Right ventricle myocardium superior (tissue), 1 donor: ENCODE measurements at regions not wholly inside any gene's neighbourhood (a gene's known extent, or its start where the extent isn't known, plus 50 kb on each side); places are given as distances from the start of the nearest gene placed in this dataset.

Experiments used
- ATAC-seq: fragments of 200-7000 bp; cut with Tn5 transposase; one replicate; pipeline ENCODE4 v1.9.1; 2020; ENCODE audit warnings: mild to moderate bottlenecking; ENCODE audit not compliant: poor library complexity
- DNase-seq: peaks from one replicate; pipeline ENCODE4 v3.0.0-alpha.2; 2020
- intact Hi-C: fragments of 100-400 bp; cut with DNase I; formaldehyde crosslinking; loops from one replicate; pipeline ENCODE4 v1.11.2; 2022
- donor health status: DM: no; HTN: yes; CAD: no; lungs with severe emphysema.

DNA sequence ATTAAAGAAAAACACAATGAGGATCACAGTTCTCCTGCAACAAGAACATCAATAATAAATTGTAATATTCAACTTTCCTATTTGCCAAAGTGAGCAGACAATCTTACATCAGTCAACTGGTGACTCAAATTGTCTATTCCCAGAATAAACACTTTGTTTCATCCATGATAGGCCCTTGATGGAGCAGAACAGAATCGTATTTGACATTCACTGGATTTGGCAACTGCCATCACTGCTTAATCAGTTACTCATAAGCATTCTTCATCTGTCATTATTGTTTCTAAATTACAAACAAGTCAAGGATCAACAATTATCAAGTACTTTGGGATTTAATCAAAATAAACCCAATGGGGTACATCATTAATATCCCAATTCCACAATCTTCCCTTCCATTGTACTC lies 398.4 kb downstream of the GABRG2 start:
- DNase-seq (no peak), ATAC-seq (no peak)
- intact Hi-C loops, result no loop called here

DNA sequence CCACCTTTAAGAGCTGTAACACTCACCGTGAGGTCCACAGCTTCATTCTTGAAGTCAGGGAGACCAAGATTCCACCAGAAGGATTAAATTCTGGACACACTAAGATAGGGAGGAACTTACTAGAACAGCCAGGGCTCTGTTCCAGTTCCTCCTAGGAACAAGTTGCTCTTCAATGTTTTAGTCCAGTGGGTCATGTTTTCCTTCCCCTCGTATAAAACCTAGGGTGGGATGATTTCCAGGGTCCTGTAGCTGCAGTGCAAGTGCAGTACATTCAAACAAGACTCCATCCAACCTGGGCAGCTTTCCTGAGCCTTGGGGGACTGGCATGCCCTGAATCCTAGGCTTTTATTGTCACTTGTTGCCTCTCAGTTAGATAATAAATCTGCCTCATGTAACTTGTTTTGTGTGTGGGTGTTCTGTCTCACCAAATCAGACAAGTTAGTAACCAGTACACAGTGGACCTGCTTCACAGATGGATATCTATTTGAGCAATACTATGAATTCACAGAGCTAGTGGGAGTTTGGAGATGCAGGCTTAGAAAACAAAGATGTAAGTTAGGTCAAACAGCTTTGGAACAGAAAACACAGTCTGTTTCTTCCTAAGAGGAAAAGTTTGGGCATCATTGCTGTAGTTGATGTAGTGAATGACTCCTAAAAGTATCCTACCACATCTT lies 405.6 kb downstream of the GABRG2 start:
- no peak for DNase-seq
- intact Hi-C loops, result no loop called here
- no peak for ATAC-seq

DNA sequence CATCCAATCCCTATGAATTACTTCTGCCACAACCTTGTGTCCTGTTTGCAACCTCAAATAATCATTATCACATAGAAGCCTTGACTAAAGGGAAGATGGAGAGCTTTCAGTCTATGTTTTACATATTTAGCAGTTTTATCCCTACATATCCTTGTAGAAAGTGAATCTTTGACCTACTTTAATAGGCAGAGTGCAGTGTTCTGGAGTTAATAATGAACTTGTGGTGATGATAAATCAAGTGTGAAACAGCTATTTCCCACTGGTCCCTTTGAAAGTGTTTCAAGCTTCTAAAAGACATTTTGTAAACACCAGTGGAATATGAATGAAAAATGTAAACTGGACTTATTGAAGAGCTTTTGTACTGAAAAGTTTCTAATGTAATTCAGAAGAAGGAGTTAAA lies 406.7 kb downstream of the GABRG2 start:
- intact Hi-C loops, result no loop called here
- ATAC-seq (no peak), DNase-seq (no peak)

- intact Hi-C loops, result no loop called here
Measured at GRCh38 chr5:162484095-162484494, 416.5 kb downstream of the GABRG2 start.

DNA sequence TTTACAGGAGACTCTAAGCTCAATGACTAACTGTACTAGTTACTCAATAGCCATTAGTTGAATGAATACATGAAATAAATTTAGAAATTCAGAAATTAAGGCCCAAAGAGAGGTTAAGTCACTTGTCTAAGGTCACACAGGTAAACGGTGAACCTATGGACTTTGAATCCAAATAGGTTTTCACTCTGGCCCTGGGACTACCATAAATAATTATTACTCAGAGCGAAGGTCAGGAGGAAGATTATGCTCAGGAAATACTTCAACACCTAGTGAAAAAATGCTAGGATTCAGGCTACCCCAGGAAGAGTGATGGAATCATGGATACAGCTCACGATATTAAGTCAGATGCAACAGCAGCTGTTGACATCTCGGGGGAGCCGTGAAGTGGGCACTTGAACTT lies 417.4 kb downstream of the GABRG2 start:
- DNase-seq (no peak), ATAC-seq (no peak)
- intact Hi-C loops, result no loop called here

More at GRCh38 chr5:162484095-162484494, 416.5 kb downstream of the GABRG2 start:
- DNase-seq, result no peak
- no peak for ATAC-seq

DNA sequence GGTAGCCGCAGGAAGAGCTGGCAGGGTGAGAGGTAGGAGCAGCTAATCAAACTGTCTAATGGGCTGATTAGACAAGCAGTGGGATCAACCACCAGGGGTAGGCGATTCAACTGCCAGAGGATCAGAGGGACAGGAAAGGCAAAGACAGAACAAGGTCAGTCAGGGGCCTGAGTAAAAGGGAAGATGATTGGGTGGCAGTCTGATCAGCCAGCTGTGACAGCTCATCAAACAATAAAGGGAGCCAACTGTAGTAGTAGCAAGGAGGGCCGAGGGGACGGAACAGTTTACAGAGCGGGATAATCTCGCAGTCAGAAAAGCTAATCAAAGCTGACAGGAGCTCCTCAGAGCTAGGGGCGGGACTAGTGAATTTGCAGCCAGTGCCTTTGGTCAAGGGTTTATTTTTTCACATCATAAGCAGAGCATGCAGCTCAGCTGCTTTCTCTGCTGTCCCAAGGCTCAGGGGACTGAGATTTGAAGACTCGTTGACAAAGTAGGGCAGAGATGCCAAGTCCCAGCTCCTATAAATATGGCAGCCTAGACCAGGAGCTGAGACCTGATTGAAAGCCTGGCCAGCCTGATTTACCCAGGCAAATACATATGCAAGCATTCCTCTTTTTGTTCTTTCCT lies 418.2 kb downstream of the GABRG2 start:
- intact Hi-C loops, result no loop called here
- ATAC-seq (no peak), DNase-seq (no peak)

- DNase-seq (no peak), ATAC-seq (no peak)
- intact Hi-C loops, result no loop called here
Measured at GRCh38 chr5:162487528-162488525, 420.3 kb downstream of the GABRG2 start.

DNA sequence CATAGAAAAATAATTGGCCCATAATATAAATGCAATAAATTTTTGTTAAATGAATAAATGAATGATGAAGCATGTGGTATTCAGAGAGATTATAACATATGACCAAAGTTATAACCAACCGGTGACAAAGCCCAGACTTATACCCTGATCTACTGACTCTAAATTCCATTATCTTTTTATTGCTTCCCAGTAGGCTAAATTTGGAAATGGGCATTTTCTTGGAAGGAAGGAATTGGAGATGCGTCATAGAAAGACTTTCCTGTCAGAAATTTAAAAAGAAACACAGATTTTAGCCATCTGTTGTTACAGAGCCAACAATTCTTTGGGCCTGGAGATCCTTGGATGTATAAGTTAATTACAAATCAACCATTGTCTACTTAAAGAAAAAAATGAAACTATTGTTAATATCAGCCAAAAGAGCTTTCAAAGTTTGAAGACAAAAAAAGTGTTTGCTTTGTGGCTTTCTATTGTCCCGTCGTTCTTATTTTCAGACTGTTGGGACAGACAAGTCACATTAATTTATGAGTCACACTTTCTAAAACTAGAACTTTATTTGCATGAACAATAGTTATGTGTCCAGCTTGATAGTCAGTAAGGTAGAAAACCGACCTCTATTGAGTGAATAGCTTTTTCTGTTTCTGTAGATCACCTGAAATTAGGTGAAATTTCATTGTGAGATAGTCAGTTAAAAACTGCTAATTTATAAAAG lies 428.7 kb downstream of the GABRG2 start:
- no peak for DNase-seq
- intact Hi-C loops, result no loop called here
- no peak for ATAC-seq

DNA sequence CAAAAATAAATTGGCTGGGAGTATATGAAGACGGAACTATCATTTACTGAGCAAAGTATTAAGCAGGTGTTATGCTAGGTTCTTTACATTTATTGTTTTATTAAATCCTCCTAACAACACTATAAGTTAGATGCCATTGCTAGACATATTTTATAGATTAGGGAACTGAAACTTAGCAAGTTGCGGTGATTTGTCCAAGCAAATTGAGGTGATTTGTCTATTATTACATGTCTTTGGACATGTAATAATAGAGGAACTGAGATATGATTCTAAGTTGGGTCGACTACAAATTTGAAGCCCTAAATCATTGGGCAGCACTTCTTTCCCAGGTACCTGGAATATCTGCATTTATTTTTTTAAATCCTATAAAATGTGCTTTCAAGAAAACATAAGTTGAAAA lies 429.9 kb downstream of the GABRG2 start:
- intact Hi-C loops, result no loop called here
- DNase-seq (no peak), ATAC-seq (no peak)

- intact Hi-C loops, result no loop called here
- ATAC-seq, result no peak
- no peak for DNase-seq
Measured at GRCh38 chr5:162502780-162503179, 435.2 kb downstream of the GABRG2 start.

GRCh38 chr5:162503796-162504195 lies 436.2 kb downstream of the GABRG2 start:
- no peak for DNase-seq
- ATAC-seq, result no peak
- intact Hi-C loops, result no loop called here

GRCh38 chr5:162512935-162513565 lies 445.5 kb downstream of the GABRG2 start:
- intact Hi-C loops, result no loop called here
- DNase-seq, result no peak
- no peak for ATAC-seq

GRCh38 chr5:162514116-162514515 lies 446.5 kb downstream of the GABRG2 start:
- no peak for ATAC-seq
- intact Hi-C loops, result no loop called here
- no peak for DNase-seq

- intact Hi-C loops, result no loop called here
- ATAC-seq (no peak), DNase-seq (no peak)
Measured at GRCh38 chr5:162520878-162521277, 453.3 kb downstream of the GABRG2 start.

DNA sequence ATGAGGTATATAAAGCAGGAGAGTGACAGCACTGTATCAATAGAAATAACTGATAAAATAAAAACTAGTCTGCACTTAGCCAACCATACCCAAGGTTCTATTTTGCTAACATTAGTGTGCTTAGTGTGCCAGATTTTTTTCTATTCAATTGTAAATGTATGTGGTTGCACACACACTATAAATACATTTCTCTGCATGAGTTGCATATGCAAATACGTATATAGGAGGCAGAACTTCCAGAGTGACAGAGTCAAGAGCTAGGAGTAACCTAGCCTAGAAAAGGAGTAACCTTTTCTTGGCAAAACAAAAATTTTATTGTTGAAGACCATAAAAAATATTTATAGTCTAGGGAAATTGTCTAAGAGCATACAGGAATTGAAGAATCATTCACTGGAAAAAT lies 461.6 kb downstream of the GABRG2 start:
- ATAC-seq (no peak), DNase-seq (no peak)

GRCh38 chr5:162529886-162530285 lies 462.3 kb downstream of the GABRG2 start:
- DNase-seq, result no peak
- ATAC-seq, result no peak
- intact Hi-C loops, result no loop called here

More for the DNA sequence above, 461.6 kb downstream of the GABRG2 start:
- intact Hi-C loops, result no loop called here

DNA sequence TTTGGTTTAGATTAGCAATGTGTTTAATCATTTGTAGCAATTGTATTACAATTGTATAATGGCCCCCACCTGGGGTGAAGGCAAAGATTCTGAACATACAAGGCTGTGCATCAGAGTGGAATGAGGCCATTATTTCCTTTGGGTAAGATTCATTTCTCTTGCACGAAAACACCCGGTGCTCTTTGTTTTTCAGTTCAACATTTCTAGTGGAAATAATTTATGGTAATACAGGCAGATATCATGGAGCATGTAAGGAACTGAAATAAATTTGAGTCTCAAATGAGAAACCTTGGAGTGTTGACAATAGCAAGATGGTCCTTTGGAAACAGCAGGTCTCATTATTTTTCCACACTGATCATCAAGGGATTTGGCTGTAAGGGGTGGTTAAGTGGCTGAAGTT lies 475.9 kb downstream of the GABRG2 start:
- intact Hi-C loops, result no loop called here
- no peak for DNase-seq
- ATAC-seq, result no peak

DNA sequence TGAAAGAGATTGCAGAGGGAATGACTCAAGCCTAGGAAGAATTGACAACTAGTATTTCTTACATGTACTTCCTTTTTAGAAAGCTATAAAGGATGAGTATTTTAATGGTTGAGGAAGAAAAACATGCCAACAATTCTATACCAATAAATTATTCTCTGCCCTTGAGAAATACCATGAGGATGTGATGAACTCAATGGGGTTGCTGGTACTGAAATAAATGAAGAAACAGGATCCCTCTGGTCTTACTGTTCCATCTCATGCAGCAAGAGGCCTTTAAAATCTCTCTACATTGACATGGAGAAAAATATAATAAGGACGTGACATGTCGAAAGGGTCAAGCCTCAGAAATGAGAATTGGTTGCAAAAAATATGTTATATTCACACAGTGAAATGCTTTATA lies 477.3 kb downstream of the GABRG2 start:
- intact Hi-C loops, result no loop called here
- DNase-seq (no peak), ATAC-seq (no peak)

GRCh38 chr5:162550236-162550635 lies 482.7 kb downstream of the GABRG2 start:
- ATAC-seq (no peak), DNase-seq (no peak)
- intact Hi-C loops, result no loop called here
